ENCODE measurements at regions not wholly inside any gene's neighbourhood (a gene's known extent, or its start where the extent isn't known, plus 50 kb on each side); places are given as distances from the start of the nearest gene placed in this dataset.
"Not testable (repeated sequence)": the region's sequence is repeated elsewhere in the genome, so short reads cannot be mapped to it uniquely, and the experiment has no call there.

DNA sequence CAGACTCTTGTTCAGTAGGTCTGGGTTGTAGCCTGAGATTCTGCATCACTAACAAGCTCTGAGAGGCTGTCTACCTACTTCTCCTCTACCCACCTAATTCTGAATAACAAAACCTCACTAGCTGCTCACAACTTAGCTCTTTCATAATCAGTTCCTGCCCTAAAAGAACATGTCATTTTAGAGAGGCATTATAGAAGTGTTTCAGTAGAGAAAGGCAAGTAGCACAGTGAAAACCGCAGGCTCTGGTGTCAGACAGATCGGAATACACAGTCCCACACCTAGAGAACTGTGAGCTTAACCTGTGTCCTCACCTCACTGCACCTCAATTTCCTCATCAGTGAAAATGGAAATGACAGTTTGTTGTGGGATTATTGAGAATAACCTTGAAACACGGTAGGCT, 1337.6 kb upstream of the TENM4 start:
- DNase-seq (ENCODE audit: low read depth): no peak

DNA sequence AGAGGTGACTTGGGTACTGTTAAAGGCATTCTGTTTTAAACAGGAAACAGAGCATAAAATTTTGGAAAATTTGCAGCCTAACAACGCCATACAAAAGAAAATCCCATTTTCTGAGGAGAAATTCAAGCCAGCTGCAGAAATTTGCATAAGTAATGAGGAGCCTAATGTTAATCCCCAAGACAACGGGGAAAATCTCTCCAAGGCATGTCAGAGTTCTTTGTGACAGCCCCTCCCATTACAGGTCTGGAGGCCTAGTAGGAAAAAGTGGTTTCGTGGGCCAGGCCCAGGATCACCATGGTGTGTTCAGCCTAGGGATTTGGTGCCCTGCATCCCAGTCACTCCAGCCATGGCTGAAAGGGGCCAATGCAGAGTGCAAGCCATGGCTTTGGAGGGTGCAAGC, 1333.1 kb upstream of the TENM4 start:
- no peak for DNase-seq (ENCODE audit: low read depth)

DNA sequence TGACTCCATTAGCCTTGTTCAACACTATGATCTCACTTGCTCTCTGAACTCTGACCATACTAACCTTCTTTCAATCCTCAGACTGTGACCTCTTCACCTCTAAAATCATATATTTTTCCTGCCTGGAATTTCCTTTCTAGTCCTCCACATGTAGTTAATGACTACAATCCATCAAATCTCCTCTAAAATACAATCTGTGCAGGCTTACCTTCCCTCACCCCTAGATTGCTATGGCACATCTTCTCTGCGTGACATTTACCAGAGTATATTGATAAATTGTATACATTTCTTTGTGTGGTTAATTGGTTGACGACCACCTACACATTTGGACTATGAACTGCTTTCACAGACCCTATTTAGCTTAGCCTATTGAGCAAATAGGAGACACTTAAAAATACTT, 1330.2 kb upstream of the TENM4 start:
- no peak for DNase-seq (ENCODE audit: low read depth)

DNA sequence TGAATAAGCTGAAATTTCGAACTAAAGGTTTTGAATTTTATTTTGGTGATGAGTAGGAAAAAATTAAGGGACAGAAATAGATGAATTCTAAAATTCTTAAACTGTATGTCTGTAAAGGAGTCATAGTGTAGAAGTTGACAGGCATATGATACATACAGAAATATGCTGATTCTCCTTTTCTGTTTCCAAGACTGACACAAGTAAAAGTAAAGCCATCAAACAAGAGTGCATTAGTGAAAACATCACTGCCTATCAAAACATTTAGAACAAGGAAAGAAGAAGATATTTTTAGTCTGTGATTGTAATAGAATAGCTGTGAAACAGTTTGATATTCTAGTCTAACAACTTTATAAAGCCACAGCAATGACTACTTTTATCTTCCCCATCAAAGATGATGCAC, 1318.0 kb upstream of the TENM4 start:
- DNase-seq (ENCODE audit: low read depth): no peak

DNA sequence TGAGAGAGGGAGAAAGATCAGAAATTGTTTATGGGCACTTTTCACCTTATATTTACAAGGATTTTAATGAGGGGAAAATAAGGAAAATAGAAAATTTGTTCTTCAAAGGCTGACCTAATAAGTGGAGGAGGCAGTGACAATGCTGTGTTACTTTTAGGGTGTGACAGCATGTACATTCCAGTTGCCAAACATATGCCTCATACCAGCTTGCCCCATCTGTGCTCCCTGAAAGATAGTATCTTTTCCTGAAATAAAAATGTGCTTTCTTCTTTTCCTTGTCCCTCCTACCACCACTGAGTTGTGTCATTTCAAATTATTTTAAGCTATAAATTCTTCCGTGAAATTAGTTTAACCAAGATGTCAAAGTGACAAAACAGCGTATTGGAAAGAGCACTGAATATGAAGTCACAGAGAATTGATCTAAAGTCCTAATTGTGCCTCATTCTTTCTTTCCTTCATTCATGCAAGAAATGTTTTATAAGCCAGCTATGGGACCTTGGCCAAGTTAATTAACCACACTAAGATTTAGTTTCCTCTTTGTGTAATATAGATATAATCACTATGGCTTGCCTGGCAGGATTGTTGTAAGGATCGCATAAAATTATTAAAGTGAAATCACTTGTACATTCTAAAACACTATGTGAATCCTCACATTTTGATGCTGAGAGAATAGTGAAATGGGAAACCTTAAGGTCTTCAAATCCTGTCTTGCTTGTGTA, 1307.5 kb upstream of the TENM4 start:
- no peak for DNase-seq (ENCODE audit: low read depth)

DNA sequence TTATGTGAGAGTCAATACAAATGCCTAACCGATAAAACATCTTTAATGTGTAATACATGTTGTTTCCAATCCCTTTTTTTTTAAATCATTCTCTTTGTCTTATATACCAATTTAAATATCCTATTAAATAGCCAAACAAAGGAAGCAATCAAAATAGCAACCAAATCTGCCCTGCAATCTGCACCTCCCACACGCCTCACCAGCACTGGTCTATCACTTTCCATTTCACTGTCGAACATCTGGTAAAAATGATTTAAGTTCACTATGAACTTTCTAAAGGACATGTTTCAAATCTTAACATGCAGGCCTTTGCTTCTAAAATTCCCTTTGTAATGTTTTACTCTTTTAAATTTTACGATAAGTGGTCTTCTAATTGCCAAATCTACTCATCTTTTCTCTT, 1305.5 kb upstream of the TENM4 start:
- no peak for DNase-seq (ENCODE audit: low read depth)

DNA sequence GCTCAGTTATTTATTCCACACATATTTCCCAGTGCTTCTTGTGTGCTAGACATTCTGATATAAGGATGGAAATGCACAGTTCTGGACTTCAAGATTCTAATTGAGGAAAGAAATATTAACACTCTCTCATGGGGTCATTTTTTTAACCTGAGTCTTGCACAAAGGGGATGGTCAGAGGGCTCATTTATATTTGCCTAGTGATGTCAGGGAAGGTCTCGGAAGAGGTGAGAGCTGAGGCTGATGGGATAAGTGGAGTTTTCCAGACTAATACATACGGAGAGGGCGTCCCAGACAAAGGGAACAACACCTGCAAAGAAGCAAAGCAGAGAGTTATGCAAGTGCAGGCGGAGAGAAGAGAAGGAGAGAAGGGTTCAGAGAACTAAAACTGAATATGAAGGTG, 1304.6 kb upstream of the TENM4 start:
- DNase-seq (ENCODE audit: low read depth): no peak

DNA sequence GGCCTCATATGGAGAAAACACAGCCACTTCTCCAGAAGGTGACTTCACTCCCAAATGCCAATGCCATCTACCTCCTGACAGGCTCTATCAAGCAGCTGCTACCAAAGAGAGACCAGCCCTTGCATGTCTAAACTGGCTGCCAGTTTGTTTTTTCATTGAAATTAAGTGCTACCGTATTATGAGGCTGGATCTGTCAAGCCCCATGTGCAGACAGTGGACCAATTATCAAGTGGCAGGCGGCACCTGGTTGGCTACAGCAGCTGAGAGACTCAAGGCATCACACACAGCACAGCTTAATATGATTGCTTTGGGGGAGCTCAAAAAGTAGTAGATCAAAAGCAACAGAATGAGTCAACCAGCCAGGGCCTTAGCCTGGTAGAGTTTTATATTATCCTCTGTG, 1293.0 kb upstream of the TENM4 start:
- DNase-seq (ENCODE audit: low read depth): no peak

DNA sequence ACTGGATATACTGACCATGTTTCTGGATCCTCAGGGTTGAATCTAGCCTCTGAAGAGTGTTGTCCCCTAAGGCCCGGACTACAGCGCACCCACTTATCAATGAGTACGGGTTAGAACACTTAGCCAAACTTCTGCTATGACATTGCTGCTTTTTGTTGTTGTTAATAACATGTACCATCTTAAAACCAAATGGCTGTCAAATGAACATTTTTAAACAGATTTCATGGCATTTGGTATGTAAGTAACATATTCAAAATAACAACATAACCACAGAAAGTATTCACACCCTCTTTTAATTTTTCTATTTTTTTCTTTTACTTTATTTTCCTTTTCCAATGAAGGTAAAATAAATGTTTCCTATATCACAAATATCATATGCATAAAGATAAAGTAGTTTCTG, 1292.5 kb upstream of the TENM4 start:
- DNase-seq (ENCODE audit: low read depth): no peak

DNA sequence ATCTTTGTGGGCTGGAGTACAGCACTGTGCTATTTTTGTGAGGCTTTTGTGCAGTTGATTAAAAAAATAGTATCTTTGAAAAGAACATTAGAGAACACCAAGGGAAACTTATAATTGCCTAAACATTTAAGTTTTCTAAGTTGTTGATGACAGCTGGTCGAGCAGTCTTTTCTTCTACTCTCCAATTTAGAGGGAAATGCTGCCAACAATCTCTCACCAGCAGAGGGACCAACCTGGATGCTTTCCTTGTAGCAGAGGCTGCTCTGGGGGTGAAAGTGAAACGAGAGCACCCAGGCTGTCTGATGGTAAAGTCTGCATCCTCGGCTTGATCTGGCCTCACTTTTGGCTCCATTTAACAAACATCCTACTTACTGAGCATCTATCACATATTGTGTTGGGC, 1286.5 kb upstream of the TENM4 start:
- DNase-seq (ENCODE audit: low read depth): no peak

DNA sequence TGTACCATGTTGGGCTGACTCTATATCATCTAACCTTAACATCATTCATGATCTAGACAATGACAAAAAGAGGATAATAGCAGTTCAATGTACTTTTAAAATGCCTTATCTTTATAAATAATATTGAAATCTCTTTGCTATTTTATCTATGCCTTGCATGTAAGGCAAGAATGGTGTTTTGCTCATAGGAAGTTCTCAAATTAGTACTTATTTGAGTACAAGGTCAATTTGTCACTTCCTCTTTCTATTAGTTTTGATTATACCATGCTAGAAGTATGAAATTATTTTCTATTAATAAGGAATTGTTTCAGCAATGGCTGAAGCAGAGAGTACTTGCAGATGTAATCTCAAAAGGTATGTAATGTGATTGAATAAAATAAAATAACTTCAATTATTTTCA, 1285.4 kb upstream of the TENM4 start:
- DNase-seq (ENCODE audit: low read depth): no peak

DNA sequence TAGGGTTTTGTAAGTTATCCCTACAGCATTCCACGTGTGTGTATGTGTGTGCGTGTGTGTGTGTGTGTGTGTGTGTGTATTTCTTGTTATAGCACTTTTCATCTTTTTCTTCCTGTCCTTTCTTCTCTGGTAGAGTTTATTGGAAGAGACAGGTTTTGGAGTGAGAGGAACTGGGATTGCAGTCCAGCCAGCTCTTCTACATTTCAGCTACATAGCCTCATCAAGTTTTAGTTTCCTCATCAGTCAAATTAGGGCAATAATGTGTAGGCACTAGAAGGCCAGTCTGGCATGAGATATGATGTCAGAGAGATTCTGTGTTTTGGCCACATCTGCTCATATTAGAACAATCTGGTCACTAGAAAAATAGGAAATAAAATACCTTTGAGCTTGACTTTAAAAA, 1283.5 kb upstream of the TENM4 start:
- no peak for DNase-seq (ENCODE audit: low read depth)

DNA sequence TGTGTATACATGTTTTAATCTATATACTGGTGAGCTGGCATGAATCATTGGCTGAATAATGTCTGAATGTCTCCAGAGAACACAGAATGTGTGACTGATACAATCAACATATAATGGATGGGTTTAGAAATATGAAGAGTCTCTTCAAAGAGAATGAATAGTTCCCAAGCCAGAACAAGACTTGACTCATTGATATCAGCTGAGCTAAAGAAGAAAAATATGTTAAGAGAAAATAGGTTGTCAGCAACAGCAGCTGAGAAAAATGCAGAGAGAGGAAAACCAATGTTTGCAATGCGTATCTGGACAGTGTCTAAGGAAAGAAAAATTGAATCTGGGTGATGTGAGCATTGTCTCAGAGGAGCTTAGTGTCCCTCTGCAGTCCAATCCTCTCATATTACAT, 1281.8 kb upstream of the TENM4 start:
- DNase-seq (ENCODE audit: low read depth): no peak

DNA sequence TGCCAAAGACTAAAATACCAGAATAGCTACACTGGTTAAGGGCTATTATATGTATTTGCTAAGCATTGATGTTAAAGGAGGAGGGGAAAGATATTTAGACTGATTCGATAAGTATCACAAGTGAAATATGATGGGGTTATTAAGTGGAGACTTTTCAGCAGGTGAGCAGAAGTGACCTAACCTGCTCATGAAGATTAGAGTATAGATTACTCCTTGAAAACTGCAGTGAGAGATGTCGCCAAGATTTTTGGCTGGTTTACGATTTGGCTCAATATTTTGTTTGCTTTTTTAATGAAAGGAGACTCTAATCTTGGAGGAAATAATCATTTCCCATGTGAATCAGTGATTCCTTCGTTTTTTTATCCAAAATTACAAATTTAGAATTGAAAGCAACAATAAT, 1279.5 kb upstream of the TENM4 start:
- no peak for DNase-seq (ENCODE audit: low read depth)

DNA sequence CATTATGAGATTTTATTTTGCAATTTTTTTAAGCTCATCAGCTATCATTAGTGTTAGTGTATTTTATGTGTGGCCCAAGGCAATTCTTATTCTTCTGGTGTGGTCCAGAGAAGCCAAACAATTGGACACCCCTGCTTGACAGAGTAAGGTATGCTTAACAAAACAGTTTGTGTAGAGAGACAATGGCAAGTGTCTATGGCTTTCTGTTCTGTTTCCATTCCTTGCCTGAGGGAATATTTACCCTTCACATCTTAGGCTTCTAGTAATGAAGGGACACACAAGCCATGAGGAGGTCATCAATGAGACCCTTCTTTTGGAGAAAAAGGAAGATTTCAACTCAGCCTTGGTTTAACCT, 1278.4 kb upstream of the TENM4 start:
- no peak for DNase-seq (ENCODE audit: low read depth)

DNA sequence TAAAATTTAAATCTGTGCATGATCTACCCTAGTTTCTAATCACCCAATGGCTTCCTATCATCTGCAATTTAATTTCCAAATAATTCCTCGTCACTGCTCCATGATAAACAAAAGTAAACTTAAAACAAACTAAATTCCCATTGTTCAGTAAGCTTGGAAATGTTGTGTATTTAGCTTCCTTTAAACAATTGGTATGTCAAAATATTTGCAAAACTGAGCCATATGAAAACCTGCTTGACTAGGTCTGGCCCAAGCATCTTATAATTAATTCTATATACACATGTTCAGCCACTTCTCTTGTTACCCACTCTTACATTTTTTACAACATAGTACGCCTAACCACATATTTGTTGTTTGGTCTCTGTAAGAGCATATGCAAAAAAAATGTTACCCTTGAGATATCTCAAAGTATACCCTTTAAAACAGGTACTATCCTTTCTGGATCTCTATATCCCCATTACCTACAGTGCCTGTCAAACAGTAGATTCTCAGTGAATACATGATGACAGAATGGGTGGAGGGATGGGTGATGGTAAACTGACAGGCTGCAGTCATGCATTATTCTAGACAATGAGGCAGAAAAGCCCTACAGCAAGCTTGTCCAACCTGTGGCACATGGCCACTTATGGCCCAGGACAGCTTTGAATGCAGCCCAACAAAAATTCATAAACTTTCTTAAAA, 1277.9 kb upstream of the TENM4 start:
- DNase-seq (ENCODE audit: low read depth): no peak

DNA sequence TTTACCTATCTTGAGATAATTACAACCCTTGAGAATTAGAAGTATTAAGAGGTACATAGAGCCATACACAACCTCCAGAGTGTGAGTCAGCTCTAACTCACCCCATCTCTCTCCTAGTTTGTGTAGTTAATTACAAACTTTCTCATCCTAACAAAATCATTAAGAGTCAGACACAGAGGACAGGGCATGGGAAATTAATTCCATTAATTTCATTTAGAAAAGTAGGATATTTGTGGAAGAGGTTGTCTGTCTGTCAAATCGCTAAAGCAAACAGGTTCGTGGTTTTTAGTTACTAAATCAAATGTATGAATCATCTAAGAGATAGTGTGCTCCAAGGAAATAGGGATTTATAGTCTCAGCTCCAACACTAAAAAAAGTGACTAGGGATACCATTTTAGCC, 1261.4 kb upstream of the TENM4 start:
- DNase-seq (ENCODE audit: low read depth): no peak

DNA sequence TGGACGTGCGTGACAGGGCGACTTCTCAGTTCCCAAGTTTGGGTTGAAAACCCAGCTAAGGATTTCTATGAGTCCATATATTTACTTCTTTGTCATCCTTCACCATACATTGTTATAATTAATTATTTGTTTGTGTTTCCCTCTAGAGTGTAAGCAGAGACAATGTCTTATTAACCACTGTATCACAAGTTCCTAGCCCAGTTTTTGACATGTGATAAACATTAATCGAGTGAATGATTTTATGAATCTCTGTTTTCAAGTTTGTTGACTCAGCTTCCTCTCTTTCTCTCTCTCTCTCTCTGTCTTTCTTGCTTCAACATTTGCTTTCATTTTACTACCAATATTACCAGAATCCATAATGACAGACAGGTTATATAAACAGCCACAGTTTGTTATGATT, 1259.6 kb upstream of the TENM4 start:
- no peak for DNase-seq (ENCODE audit: low read depth)

DNA sequence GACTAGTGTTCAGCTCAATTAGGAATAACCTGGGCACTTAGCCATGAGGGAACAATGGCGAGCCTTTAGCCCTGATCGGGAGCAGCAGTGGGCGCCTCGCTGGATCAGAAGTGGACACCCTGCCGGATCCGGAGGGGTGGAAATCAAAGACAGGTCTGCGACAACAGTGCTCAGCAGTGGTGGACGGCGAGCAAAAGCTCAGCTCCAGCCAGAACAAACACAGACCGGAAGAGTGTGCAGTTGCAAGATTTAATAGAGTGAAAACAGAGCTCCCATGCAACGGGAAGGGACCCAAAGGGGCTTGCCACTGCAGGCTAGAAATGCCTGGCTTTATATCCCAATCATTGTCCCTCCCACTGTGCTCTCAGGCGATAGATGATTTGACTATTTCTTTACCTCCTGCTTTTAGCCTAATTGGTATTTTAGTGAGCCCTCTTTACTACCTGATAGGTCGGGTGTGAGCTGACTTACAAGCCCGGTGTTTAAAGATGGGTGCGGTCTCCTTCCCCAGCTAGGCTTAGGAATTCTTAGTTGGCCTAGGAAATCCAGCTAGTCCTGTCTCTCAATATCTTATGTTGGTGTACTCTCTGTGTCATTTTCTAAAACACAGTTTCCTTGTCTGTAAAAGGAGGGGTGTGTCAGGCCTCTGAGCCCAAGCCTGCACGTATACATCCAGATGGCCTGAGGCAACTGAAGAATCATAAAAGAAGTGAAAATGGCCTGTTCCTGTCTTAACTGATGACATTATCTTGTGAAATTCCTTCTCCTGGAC, 1258.8 kb upstream of the TENM4 start:
- DNase-seq (ENCODE audit: low read depth): not testable (repeated sequence)

DNA sequence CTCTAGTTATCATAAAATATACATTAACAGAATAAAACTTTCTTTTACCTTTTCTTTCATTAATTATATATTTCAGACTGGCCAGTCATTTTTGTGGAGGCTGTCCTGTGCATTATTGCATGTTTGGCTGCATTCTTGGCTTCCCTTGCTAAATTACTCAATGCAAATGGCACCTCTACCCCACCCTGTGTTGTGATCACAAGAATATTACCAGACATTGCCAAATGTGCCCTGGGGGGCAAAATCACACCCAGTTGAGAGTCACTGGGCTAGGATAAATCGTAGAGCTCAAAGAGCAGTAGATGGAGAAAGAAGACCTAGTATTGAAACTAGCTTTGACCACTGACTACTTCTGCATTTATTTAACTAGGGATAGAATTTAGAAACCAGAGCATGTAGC, 1257.8 kb upstream of the TENM4 start:
- no peak for DNase-seq (ENCODE audit: low read depth)

DNA sequence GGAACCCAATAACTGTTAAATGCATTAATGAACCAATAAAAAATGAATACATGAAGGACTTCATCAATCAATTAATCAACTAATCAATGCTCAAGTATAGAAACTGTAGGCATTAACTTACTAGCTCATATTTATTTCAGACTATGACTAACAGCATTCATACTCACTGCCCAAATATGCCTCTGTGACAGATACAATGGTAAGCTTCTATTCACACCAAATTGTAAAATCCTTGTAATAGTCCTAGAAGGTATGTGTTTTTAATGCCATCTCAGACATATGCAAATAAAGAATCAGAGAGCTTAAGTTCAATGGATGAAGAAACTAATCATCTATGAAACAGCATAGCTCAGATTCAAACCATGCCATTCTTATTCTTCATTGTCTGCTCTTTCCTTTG, 1253.6 kb upstream of the TENM4 start:
- no peak for DNase-seq (ENCODE audit: low read depth)

DNA sequence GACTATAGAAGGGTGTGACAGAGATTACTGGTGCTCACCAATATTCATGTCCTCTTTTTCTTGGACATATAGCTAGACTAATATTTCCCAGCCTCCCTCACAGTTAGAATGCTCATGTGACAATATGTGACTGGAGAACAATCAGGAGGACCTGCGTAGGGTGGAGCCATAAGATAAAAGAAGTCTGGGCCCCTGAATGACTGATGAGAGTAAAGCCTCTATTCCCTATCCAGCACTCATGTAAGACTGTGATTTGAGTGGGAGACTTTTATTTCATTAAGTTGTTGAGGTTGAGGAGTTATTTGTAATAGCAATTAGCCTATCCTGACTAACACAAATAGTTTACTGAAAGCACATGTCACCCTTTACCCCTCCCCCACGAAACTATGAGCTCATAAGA, 1247.1 kb upstream of the TENM4 start:
- DNase-seq (ENCODE audit: low read depth): no peak

DNA sequence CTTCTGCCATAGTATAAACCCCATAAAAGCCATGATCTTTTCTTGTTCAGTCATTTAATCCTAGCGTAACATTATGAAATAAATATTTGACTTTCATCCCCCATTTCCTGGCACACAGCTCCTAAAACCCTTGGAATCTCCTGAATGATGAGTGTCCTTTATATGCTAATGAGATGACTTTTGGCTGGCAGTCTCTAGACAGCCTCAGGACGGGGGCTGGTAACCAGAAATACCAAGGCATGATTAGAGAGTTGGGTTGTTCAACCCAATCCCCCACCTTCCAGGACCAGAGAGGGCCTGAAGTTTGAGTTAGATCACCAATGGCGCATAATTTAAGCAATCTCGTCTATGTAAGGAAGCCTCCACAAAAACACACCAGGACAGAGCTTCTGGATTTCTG, 1246.1 kb upstream of the TENM4 start:
- no peak for DNase-seq (ENCODE audit: low read depth)

DNA sequence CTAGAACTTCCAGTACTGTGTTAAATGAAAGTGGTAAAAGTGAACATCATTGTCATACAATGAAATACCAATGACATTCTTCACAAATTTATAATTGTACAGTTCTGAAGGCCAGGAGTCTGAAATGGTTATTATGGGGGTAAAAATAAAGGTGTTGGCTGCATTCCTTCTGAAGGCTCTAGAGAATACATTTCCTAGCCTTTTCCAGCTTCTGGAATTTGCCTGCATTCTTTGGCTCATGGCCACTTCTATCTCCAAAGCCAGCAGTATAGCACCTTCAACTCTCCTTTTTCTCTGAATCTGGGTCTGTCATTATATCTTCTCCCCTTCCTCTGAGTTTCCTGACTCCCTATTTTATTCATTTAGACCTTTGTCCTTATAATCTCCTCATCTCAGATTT, 1232.7 kb upstream of the TENM4 start:
- DNase-seq (ENCODE audit: low read depth): no peak
